Stimulated activated naive B cell treated with anti-CD40 and anti-IgM and Interleukin-4, amounts not matched to agents 10 μg/mL and 1 μg/mL and 100 μg/mL, for 72 hours (primary cell): ENCODE measurements at regions not wholly inside any gene's neighbourhood (a gene's known extent, or its start where the extent isn't known, plus 50 kb on each side); places are given as distances from the start of the nearest gene placed in this dataset.

Source experiments
- ATAC-seq, 2 donors: fragments of 150-1000 bp; cut with Tn5 transposase; replicated peaks; 2 replicates each; pipeline ENCODE4 v1.10.0; 2021; ENCODE audit warnings: moderate library complexity in 1 of 2
- DNase-seq: peaks from one replicate; pipeline ENCODE4 v3.0.0; 2021
- H3K27ac Mint-ChIP-seq: one replicate; pipeline ENCODE4 v1.8.0; 2022; ENCODE audit warnings: mild to moderate bottlenecking, mixed read lengths
- H3K27me3 Mint-ChIP-seq, 2 donors: one replicate each; pipeline ENCODE4 v1.8.0; 2022; ENCODE audit warnings: mixed read lengths in 2 of 2
- H3K36me3 Mint-ChIP-seq, 2 donors: one replicate each; pipeline ENCODE4 v1.8.0; 2022; ENCODE audit warnings: mixed read lengths in 2 of 2, mild to moderate bottlenecking in 1 of 2
- H3K4me1 Mint-ChIP-seq, 2 donors: one replicate each; pipeline ENCODE4 v1.8.0; 2022; ENCODE audit warnings: mixed read lengths in 2 of 2, mild to moderate bottlenecking in 1 of 2
- H3K4me3 Mint-ChIP-seq, 2 donors: one replicate each; pipeline ENCODE4 v1.8.0; 2022; ENCODE audit warnings: mild to moderate bottlenecking in 2 of 2, mixed read lengths in 2 of 2, moderate library complexity in 1 of 2
- H3K9me3 Mint-ChIP-seq, 2 donors: one replicate each; pipeline ENCODE4 v1.8.0; 2022; ENCODE audit warnings: mixed read lengths in 2 of 2, mild to moderate bottlenecking in 1 of 2

DNA sequence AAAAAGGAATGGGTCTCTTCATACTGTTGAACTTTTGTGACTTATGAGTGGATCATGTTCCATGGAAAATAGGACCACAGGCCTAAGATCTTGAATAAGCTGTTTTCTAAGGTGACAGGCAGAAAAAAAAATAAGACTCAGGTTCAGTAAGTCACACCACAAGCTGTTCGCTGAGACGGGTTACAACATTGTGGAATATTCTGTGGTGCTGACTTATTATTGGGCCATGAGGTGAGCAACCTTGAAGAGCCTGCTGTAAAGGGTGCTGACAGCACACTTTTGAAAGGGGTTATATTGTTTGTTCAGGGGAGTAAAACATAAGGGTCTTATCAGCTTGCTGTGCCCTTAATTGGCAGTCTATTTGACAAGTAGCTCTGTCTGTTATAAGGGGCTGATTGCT, 439.8 kb upstream of the SLC14A2 start:
- H3K36me3 Mint-ChIP-seq: peaks cover 0 to 4% of the 10 kb centered on the region in 2 donors
- DNase-seq (no peak), ATAC-seq (no peak)
- H3K4me3 Mint-ChIP-seq: no peak overlapping the region
- no peaks in the 10 kb centered on the region for H3K9me3 Mint-ChIP-seq
- no peak overlapping the region for H3K27ac Mint-ChIP-seq
- peaks cover 0 to 2% of the 10 kb centered on the region in 2 donors for H3K4me1 Mint-ChIP-seq
- H3K27me3 Mint-ChIP-seq: peaks cover 0 to 13% of the 10 kb centered on the region in 2 donors

DNA sequence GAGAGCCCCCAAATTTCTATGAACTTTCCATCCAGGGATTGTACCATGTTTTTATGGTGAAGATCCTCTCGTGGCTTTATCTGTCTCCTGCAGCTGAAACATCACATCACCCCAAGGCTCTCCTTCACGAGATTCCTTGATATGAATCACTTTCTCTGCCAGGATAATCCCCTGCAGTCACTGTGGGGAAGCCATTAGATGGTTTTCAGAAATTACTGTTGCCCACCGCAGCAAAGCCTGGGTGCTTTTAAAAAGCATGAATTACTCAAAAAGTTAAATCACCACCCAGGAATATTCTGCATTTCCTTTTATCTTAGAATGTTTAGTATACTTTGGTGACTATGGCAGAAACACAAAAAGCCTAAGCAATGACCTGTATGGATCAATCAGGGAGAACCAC, 428.4 kb upstream of the SLC14A2 start:
- Mint-ChIP-seq H3K27me3 (peaks cover 0 to 5% of the 10 kb centered on the region in 2 donors), H3K4me1 (no peaks in the 10 kb centered on the region), H3K9me3 (no peaks in the 10 kb centered on the region), H3K27ac (no peak overlapping the region), H3K36me3 (no peaks in the 10 kb centered on the region), H3K4me3 (no peak overlapping the region)
- ATAC-seq (no peak), DNase-seq (no peak)

DNA sequence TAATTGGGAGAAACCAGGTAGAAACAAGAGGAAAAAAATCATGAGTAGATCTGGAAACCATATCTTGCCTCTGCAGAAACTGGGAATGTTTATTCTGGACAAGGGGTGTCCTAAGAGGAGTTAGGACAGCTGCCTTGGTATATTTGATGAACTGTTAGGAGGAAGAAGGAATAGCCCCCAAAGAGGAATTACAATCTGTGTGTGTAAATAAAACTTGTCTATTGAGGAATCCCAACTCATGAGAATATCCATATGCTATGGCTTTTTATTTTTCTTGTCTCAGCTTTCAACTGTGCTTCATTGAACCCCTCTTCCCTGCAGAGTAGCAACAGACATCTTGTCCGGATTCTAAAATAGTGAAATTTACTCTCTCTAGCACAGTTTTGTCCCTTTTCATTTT, 423.5 kb upstream of the SLC14A2 start:
- Mint-ChIP-seq H3K9me3 (no peaks in the 10 kb centered on the region), H3K4me1 (no peaks in the 10 kb centered on the region), H3K4me3 (no peak overlapping the region), H3K36me3 (no peaks in the 10 kb centered on the region), H3K27ac (no peak overlapping the region), H3K27me3 (no peaks in the 10 kb centered on the region)
- DNase-seq: no peak
- ATAC-seq: no peak

DNA sequence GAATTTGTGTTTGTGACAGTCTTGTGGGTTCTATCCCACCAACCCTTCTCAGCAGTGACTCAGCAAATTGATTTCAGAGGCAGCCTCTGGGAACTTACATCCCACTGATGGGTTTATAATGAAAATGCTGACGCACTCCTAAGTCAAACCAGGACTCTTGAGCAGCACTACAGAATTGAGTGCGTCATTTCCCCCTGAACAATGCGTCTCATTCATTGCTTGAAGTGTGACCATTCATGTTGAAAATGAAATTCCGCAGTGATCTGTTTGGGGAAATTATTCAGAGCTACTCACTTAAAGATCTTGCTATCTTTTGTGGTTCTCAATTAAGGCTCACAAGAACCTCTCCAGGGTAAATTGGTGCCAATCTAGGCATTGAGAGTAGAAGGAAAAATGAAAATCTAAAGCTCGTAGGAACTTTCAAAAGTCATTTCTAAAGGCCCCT, 417.7 kb upstream of the SLC14A2 start:
- H3K27ac Mint-ChIP-seq: no peak overlapping the region
- no peaks in the 10 kb centered on the region for H3K36me3 Mint-ChIP-seq
- ATAC-seq (peak; percentile 31 to 94), DNase-seq (peak; percentile 23)
- peaks cover 0 to 4% of the 10 kb centered on the region in 2 donors for H3K27me3 Mint-ChIP-seq
- peaks cover 0 to 3% of the 10 kb centered on the region in 2 donors for H3K4me1 Mint-ChIP-seq
- no peak overlapping the region for H3K4me3 Mint-ChIP-seq
- H3K9me3 Mint-ChIP-seq: no peaks in the 10 kb centered on the region

DNA sequence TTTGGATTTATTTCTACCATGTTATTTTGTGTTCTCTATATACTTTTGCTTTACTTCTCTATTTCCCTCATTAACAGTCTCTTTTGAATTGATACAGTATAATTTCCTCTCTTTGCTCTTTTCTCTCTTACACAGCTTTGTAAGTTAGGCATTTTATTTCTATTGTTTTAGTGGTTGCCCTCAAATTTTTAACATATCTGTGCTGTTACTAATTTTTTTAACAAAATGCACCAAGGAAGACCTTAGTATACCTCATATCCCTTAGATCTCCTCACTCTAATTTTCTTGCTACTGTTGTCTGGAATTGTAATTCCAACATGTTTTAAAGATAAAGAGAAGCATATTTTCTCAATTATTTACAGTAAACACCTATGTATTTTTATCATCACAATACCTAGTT, 416.8 kb upstream of the SLC14A2 start:
- Mint-ChIP-seq H3K36me3 (no peaks in the 10 kb centered on the region), H3K4me3 (no peak overlapping the region), H3K27ac (no peak overlapping the region), H3K27me3 (peaks cover 0 to 4% of the 10 kb centered on the region in 2 donors), H3K9me3 (no peaks in the 10 kb centered on the region), H3K4me1 (peaks cover 0 to 3% of the 10 kb centered on the region in 2 donors)
- DNase-seq (no peak), ATAC-seq (no peak)

DNA sequence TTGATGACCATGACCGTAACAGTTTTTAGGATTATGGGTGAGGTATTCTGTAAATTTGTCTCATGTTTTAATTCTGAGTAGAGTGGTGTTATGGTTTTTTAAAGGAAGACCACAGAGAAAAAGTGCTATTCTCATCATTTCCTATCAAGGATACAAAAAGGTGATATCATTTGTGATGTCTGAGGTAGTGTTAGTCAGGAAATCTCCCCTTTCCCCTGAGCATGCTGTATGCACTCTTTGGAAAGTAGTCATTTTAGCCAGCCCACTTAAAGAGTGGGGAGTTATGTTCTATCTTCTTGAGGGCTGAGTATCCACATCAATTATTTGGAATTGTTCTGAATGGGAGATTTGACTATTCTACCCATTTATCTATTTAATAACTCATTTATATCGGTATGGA, 414.2 kb upstream of the SLC14A2 start:
- DNase-seq: no peak
- H3K36me3 Mint-ChIP-seq: no peaks in the 10 kb centered on the region
- H3K4me1 Mint-ChIP-seq: peaks cover 0 to 3% of the 10 kb centered on the region in 2 donors
- no peak overlapping the region for H3K27ac Mint-ChIP-seq
- H3K27me3 Mint-ChIP-seq: peaks cover 0 to 4% of the 10 kb centered on the region in 2 donors
- H3K4me3 Mint-ChIP-seq: no peak overlapping the region
- no peak for ATAC-seq
- H3K9me3 Mint-ChIP-seq: no peaks in the 10 kb centered on the region

DNA sequence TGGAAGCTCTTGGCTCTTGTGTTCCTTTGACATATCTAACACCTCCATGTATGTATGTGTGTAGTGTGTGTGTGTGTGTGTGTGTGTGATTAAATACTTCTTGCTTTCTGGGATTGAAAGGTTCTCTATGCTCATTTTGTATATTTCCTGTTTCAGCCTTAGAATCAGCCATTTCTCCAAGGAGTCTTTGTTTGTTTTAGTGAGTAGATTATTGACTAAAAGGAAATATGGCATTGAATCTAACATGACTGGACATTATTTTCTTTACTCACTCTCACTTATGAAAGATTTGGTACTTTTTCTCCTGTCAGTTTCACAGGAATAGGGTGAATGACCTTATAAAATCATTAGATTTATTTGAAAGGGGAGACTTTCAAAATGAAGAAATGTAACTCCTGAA, 413.8 kb upstream of the SLC14A2 start:
- no peak overlapping the region for H3K4me3 Mint-ChIP-seq
- ATAC-seq: no peak
- no peaks in the 10 kb centered on the region for H3K36me3 Mint-ChIP-seq
- no peak for DNase-seq
- no peaks in the 10 kb centered on the region for H3K9me3 Mint-ChIP-seq
- H3K27ac Mint-ChIP-seq: no peak overlapping the region
- H3K4me1 Mint-ChIP-seq: peaks cover 0 to 3% of the 10 kb centered on the region in 2 donors
- peaks cover 0 to 4% of the 10 kb centered on the region in 2 donors for H3K27me3 Mint-ChIP-seq

DNA sequence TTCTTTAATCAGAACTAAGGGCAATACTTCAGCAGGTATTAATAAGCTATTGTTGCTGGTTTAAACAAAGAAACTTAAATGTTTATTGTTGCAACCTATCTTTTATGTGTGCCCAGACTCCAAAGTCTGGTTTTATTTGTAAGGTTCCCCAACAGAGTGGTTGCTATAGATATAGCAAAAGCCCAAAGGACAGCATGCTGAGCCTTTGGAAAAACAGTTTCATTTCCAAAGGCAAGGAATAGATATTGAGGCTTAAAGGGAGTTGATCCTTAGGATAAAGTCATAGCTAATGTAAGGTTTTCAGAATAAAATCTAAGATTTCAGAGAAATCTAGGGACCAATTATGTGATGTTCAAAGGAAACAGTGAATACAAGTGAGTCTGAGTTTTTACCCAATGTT, 413.2 kb upstream of the SLC14A2 start:
- Mint-ChIP-seq H3K4me3 (no peak overlapping the region), H3K27ac (no peak overlapping the region), H3K9me3 (no peaks in the 10 kb centered on the region), H3K4me1 (peaks cover 0 to 4% of the 10 kb centered on the region in 2 donors), H3K27me3 (peaks cover 0 to 3% of the 10 kb centered on the region in 2 donors), H3K36me3 (no peaks in the 10 kb centered on the region)
- ATAC-seq (no peak), DNase-seq (no peak)

DNA sequence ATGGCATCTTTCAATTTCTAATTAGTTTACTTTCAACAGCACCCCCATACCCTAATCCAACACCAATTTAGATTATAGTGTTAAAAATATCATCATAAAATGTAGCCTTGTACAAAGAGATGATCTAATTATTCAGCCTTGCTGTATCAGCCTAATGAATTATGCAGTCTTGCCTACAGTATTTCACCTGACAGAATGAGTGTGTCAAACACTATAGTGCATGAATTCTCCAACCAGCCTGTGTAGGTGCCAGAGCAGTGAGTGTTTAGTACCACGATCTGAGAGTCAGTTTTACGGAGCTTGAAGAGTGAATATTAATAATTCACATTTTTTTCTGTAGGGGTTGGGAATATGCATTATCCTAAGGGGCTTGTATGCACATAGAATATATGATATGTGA, 411.6 kb upstream of the SLC14A2 start:
- no peak overlapping the region for H3K27ac Mint-ChIP-seq
- H3K4me3 Mint-ChIP-seq: no peak overlapping the region
- ATAC-seq: no peak
- H3K9me3 Mint-ChIP-seq: no peaks in the 10 kb centered on the region
- H3K36me3 Mint-ChIP-seq: no peaks in the 10 kb centered on the region
- no peaks in the 10 kb centered on the region for H3K27me3 Mint-ChIP-seq
- peaks cover 0 to 3% of the 10 kb centered on the region in 2 donors for H3K4me1 Mint-ChIP-seq
- no peak for DNase-seq

DNA sequence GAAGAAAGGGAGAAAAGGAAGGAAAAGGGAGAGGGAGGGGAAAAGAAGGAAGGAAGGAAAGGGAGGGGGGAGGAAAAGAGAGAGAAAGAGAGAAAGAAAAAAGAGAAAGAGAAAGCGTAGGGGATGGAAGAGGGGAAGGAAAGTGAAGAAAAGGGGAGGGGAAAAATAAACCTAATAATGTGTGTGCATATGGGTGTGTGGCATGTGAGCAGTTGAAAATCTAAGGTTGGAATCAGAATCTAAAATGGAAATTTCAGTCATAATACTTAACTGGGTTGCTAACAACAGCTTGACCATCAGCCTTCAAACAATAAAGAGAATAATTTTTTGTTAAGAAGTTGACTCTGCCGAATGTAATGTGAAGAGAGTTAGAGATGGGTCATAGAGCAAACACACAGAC, 407.9 kb upstream of the SLC14A2 start:
- DNase-seq (no peak), ATAC-seq (no peak)
- Mint-ChIP-seq H3K4me1 (peaks cover 0 to 5% of the 10 kb centered on the region in 2 donors), H3K27ac (no peak overlapping the region), H3K4me3 (no peak overlapping the region), H3K27me3 (no peaks in the 10 kb centered on the region), H3K9me3 (no peaks in the 10 kb centered on the region), H3K36me3 (no peaks in the 10 kb centered on the region)

DNA sequence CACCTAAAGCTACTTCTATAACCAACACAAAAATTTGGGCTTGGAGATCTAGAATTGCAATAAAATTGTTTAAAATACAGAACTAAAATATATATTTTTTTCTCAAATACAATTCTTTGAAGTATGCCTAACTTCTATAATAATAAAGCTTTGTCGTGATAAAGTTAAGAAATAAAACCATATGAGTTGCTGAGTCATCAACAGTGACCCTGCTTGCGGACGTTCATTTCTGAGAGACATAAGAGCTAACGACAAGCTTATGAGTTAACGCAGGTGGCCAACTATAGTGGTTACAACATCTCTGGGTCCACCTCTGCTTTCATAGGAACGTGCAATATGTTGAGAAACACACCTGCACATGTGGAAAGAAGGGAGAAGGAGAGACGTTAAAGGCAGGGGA, 407.1 kb upstream of the SLC14A2 start:
- Mint-ChIP-seq H3K27me3 (no peaks in the 10 kb centered on the region), H3K4me3 (no peak overlapping the region), H3K36me3 (no peaks in the 10 kb centered on the region), H3K27ac (no peak overlapping the region), H3K4me1 (peaks cover 7 to 11% of the 10 kb centered on the region in 2 donors), H3K9me3 (no peaks in the 10 kb centered on the region)
- ATAC-seq: no peak
- DNase-seq: no peak

DNA sequence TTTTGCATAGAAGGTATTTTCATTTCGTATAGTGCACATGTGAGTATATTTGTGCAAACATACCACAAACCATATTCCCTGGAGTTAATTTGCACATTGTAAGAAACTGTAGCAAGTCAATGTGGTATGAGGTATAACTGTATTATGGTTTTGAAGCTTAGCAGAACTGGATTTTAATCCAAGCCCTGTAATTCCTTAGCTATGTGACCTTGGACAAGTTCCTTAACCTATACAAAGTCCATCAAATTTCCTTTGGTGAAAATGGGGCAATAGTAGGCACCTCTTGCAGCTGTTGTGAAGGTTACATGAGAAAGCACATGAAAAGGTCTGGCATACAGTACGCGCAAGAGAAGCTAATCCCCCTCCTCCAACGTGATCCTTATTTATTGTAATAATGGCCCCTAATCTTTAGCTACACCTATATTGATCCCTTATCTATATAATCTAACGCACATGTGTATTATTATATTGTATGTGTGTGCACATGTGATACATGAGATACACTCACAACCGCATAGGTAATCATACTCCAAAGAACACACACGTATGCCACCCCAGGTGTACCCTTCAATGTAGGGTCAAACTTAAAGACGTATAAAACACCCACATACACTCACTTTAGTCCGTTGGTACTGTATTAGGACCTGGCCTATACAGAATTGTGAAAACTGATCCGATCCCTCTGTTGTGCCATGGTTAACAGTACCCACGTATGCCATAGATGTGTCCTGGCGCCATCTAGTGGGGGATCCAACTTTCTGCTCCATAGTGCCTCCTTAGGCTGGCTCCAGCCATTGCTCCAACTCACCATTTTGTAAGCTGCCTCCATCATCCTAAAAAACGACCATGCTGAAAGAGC, 402.9 kb upstream of the SLC14A2 start:
- H3K4me3 Mint-ChIP-seq: no peak overlapping the region

DNA sequence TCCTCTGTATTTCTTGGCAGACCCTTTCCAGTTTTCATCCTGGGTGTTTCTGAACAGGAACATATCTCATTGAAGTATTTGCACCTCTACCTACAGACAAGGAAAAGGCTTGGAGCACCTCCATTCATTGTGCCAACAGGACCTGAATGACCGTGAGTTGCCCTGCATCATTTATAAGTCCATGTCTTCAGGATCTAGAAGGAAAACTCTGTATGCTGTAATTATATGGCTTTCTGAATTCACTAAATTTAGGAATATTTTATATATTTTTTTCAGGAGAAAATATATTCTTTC, 402.3 kb upstream of the SLC14A2 start:
- Mint-ChIP-seq H3K27me3 (no peaks in the 10 kb centered on the region), H3K9me3 (no peaks in the 10 kb centered on the region), H3K27ac (no peak overlapping the region), H3K4me1 (peaks cover 7% of the 10 kb centered on the region in 2 donors), H3K36me3 (no peaks in the 10 kb centered on the region), H3K4me3 (no peak overlapping the region)
- ATAC-seq (peak; percentile 9 to 19), DNase-seq (no peak)

More for the DNA sequence above, 402.9 kb upstream of the SLC14A2 start:
- peaks cover 7% of the 10 kb centered on the region in 2 donors for H3K4me1 Mint-ChIP-seq
- H3K27me3 Mint-ChIP-seq: no peaks in the 10 kb centered on the region
- no peaks in the 10 kb centered on the region for H3K9me3 Mint-ChIP-seq
- H3K36me3 Mint-ChIP-seq: no peaks in the 10 kb centered on the region
- DNase-seq (peak; percentile 79), ATAC-seq (peak; percentile 100)
- H3K27ac Mint-ChIP-seq: no peak overlapping the region

DNA sequence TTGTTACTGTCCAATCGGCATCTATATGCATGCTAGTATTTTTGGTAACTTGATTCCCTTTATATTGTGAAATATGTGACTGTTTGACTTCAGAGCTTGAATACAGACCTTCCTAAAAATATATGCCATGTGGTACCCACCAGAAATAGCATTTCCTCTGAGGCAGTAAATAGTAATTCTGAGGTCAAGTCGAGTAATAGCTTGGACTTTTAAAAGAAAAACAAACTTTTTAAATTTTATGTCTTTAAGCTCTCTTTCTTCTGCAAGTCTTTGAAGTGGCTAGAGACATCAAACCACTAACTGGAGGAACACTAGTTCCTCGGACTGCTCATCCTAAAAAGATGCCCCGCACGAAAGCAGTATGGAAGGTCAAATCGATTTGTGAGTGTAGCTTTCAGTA, 396.8 kb upstream of the SLC14A2 start:
- H3K9me3 Mint-ChIP-seq: no peaks in the 10 kb centered on the region
- H3K27ac Mint-ChIP-seq: no peak overlapping the region
- H3K27me3 Mint-ChIP-seq: peaks cover 0 to 4% of the 10 kb centered on the region in 2 donors
- H3K4me1 Mint-ChIP-seq: no peaks in the 10 kb centered on the region
- no peak overlapping the region for H3K4me3 Mint-ChIP-seq
- no peak for ATAC-seq
- H3K36me3 Mint-ChIP-seq: no peaks in the 10 kb centered on the region
- no peak for DNase-seq

DNA sequence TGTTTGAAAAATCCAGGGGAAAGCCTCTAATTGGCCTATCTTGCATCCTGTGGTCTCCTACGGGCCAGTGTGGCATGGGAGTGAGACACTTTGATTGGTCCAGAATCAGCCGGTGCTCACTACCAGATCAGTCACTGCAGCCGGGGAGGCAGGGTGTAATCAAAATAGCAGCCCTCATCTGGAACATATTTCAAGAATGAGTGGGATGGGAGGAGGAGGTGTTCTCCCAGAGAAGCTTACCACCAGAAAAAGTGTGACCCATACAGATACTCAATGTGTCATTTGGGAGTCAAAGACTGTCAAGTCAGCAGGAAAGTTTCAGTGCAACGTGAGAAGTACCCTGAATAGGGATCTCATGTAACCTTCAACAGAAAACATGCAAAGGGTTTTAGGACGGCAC, 393.9 kb upstream of the SLC14A2 start:
- DNase-seq (no peak), ATAC-seq (no peak)
- Mint-ChIP-seq H3K27ac (no peak overlapping the region), H3K4me1 (no peaks in the 10 kb centered on the region), H3K27me3 (peaks cover 0 to 4% of the 10 kb centered on the region in 2 donors), H3K9me3 (no peaks in the 10 kb centered on the region), H3K4me3 (no peak overlapping the region), H3K36me3 (no peaks in the 10 kb centered on the region)
